Fibroblast of villous mesenchyme (primary cell): ENCODE measurements at regions not wholly inside any gene's neighbourhood (a gene's known extent, or its start where the extent isn't known, plus 50 kb on each side); places are given as distances from the start of the nearest gene placed in this dataset.
"Not testable (repeated sequence)": the region's sequence is repeated elsewhere in the genome, so short reads cannot be mapped to it uniquely, and the experiment has no call there.

Experiments used
- DNase-seq: peaks from one replicate; pipeline ENCODE4 v3.0.0-alpha.2; 2010; ENCODE audit warnings: low read depth
- H3K4me3 ChIP-seq: 2 replicates; pipeline ENCODE4 v1.5.1; 2011; ENCODE audit warnings: low read depth, mild to moderate bottlenecking, low read length
- CTCF ChIP-seq: IDR thresholded peaks from 2 replicates; pipeline ENCODE4 v1.5.1; 2012; ENCODE audit warnings: low read depth, mild to moderate bottlenecking, low read length; ENCODE audit not compliant: insufficient read depth

- H3K4me3 ChIP-seq, result no peak overlapping the region
- no peak for TF ChIP-seq CTCF
- no peak for DNase-seq
These were observed 936.6 kb upstream of the FANCL start for GRCh38 chr2:59177748-59178147.

GRCh38 chr2:59176737-59177136 lies 935.6 kb upstream of the FANCL start:
- H3K4me3 ChIP-seq, result no peak overlapping the region
- DNase-seq, result no peak
- no peak for TF ChIP-seq CTCF

- no peak for TF ChIP-seq CTCF
These were observed 933.6 kb upstream of the FANCL start for GRCh38 chr2:59174536-59175243.

GRCh38 chr2:59173325-59173724 lies 932.2 kb upstream of the FANCL start:
- no peak for DNase-seq
- no peak for TF ChIP-seq CTCF
- H3K4me3 ChIP-seq, result no peak overlapping the region

More at GRCh38 chr2:59174536-59175243, 933.6 kb upstream of the FANCL start:
- H3K4me3 ChIP-seq, result no peak overlapping the region
- no peak for DNase-seq

- no peak for TF ChIP-seq CTCF
- H3K4me3 ChIP-seq, result no peak overlapping the region
- no peak for DNase-seq
These were observed 929.9 kb upstream of the FANCL start for GRCh38 chr2:59171019-59171418.

- no peak overlapping the region for H3K4me3 ChIP-seq
- no peak for TF ChIP-seq CTCF
- no peak for DNase-seq
These were observed 927.6 kb upstream of the FANCL start for GRCh38 chr2:59168766-59169165.

- DNase-seq, result no peak
- no peak for TF ChIP-seq CTCF
These were observed 926.4 kb upstream of the FANCL start for GRCh38 chr2:59167514-59167913.

GRCh38 chr2:59157908-59158307 lies 916.8 kb upstream of the FANCL start:
- not testable (repeated sequence) for H3K4me3 ChIP-seq, DNase-seq

More at GRCh38 chr2:59167514-59167913, 926.4 kb upstream of the FANCL start:
- no peak overlapping the region for H3K4me3 ChIP-seq
